ENCODE measurements at regions not wholly inside any gene's neighbourhood (a gene's known extent, or its start where the extent isn't known, plus 50 kb on each side); places are given as distances from the start of the nearest gene placed in this dataset.

GRCh38 chrX:149248073-149248625 lies 257.0 kb downstream of the IDS start:
- FAIRE-seq (no peak), DNase-seq (ENCODE audit: low read depth, low spot score) (no peak), ATAC-seq (no peak; the same call in 2 of the 3 replicates)
- ChIA-PET SMC1A (ENCODE audit: uncharacterized antibody, unreplicated experiment) (interaction anchor here (0.6 to 2.1 kb wide), 12 partner anchors 8 to 127 kb away, joined by 3 to 7 read pairs (median 4); no protein-coding TSS in a partner anchor), POLR2A (interaction anchor here (1.2 to 1.9 kb wide), 2 partner anchors 9 to 37 kb away, joined by 3 to 7 read pairs; no protein-coding TSS in a partner anchor), RAD21 (ENCODE audit: unreplicated experiment) (interaction anchor here (0.9 to 1.6 kb wide), 6 partner anchors 10 to 639 kb away, joined by 3 to 5 read pairs (median 3); no protein-coding TSS in a partner anchor), CTCF (interaction anchor here (0.6 to 1.7 kb wide), 3 partner anchors 8 to 98 kb away, joined by 3 to 8 read pairs (median 3); no protein-coding TSS in a partner anchor)
- H3K4me2 ChIP-seq (ENCODE audit: control insufficient read depth, insufficient read depth): no peak overlapping the region
- no peak overlapping the region for H3K9ac ChIP-seq (ENCODE audit: control insufficient read depth, insufficient read depth, low read length)
- no TSS peak for BruUV-seq (replicated peaks)
- H3K4me1 ChIP-seq (ENCODE audit: control insufficient read depth, insufficient read depth, low read length): no peaks in the 10 kb centered on the region
- no peaks in the 10 kb centered on the region for H3K79me2 ChIP-seq (ENCODE audit: control insufficient read depth, insufficient read depth, low read length)
- intact Hi-C loops (cut with micrococcal nuclease; ENCODE audit: unreplicated experiment): no loop called here
- TF ChIP-seq SMAD5 (IDR thresholded peaks at IDR 0.05; ENCODE audit: low read depth) (no peak), NFIC (IDR thresholded peaks at IDR 0.05; ENCODE audit: low read depth, low read length) (no peak), TBL1XR1 (IDR thresholded peaks at IDR 0.05; ENCODE audit: low read depth, low read length) (no peak), RUNX3 (IDR thresholded peaks at IDR 0.05; ENCODE audit: low read length) (peak; percentile 13; the same call in 1 of the 2 replicates), MLLT1 (IDR thresholded peaks at IDR 0.05) (no peak), GATAD2B (conservative IDR thresholded peaks at IDR 0.05; ENCODE audit: low read depth) (no peak), TCF7 (IDR thresholded peaks at IDR 0.05; ENCODE audit: borderline replicate concordance) (0 out of 2 replicates have a peak, but pooled peaks have one; percentile 13)
- TF ChIP-seq, protein P1, sequence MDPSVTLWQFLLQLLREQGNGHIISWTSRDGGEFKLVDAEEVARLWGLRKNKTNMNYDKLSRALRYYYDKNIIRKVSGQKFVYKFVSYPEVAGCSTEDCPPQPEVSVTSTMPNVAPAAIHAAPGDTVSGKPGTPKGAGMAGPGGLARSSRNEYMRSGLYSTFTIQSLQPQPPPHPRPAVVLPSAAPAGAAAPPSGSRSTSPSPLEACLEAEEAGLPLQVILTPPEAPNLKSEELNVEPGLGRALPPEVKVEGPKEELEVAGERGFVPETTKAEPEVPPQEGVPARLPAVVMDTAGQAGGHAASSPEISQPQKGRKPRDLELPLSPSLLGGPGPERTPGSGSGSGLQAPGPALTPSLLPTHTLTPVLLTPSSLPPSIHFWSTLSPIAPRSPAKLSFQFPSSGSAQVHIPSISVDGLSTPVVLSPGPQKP (IDR thresholded peaks at IDR 0.05; ENCODE audit: low read depth, low read length): no peak
- TF ChIP-seq, protein P2, sequence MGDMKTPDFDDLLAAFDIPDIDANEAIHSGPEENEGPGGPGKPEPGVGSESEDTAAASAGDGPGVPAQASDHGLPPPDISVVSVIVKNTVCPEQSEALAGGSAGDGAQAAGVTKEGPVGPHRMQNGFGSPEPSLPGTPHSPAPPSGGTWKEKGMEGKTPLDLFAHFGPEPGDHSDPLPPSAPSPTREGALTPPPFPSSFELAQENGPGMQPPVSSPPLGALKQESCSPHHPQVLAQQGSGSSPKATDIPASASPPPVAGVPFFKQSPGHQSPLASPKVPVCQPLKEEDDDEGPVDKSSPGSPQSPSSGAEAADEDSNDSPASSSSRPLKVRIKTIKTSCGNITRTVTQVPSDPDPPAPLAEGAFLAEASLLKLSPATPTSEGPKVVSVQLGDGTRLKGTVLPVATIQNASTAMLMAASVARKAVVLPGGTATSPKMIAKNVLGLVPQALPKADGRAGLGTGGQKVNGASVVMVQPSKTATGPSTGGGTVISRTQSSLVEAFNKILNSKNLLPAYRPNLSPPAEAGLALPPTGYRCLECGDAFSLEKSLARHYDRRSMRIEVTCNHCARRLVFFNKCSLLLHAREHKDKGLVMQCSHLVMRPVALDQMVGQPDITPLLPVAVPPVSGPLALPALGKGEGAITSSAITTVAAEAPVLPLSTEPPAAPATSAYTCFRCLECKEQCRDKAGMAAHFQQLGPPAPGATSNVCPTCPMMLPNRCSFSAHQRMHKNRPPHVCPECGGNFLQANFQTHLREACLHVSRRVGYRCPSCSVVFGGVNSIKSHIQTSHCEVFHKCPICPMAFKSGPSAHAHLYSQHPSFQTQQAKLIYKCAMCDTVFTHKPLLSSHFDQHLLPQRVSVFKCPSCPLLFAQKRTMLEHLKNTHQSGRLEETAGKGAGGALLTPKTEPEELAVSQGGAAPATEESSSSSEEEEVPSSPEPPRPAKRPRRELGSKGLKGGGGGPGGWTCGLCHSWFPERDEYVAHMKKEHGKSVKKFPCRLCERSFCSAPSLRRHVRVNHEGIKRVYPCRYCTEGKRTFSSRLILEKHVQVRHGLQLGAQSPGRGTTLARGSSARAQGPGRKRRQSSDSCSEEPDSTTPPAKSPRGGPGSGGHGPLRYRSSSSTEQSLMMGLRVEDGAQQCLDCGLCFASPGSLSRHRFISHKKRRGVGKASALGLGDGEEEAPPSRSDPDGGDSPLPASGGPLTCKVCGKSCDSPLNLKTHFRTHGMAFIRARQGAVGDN (IDR thresholded peaks at IDR 0.05): no peak
- no peak overlapping the region for H3K4me3 ChIP-seq
- WGBS (ENCODE audit: insufficient coverage, insufficient replicate concordance, low lambda C conversion rate, missing lambda C conversion rate): 31% methylated on average over 3 of the region's 3 CpGs
- in situ Hi-C loops (cut with MboI): no loop called here
- H4K20me1 ChIP-seq (ENCODE audit: control insufficient read depth, insufficient read depth): no peaks in the 10 kb centered on the region
- H2AFZ ChIP-seq (ENCODE audit: control insufficient read depth, low read depth, low read length): no peak overlapping the region
- H3K27me3 ChIP-seq (replicated peaks in 1 of 2; ENCODE audit: control insufficient read depth in 2 of 2, insufficient read depth in 2 of 2, low read length in 1 of 2): no peaks in the 10 kb centered on the region
- no peaks in the 10 kb centered on the region; the same call in 2 of the 3 replicates for H3K9me3 ChIP-seq (replicated peaks; ENCODE audit: control insufficient read depth, insufficient read depth, low read length)
- H3K36me3 ChIP-seq (ENCODE audit: control insufficient read depth in 2 of 2, insufficient read depth in 2 of 2, low read length in 1 of 2): no peaks in the 10 kb centered on the region
- H3K27ac ChIP-seq (ENCODE audit: control insufficient read depth, insufficient read depth): no peak overlapping the region

All from GM12878 (cell line).